IPS DF 6.9 (cell line): ENCODE measurements at regions not wholly inside any gene's neighbourhood (a gene's known extent, or its start where the extent isn't known, plus 50 kb on each side); places are given as distances from the start of the nearest gene placed in this dataset.
"Not testable (repeated sequence)": the region's sequence is repeated elsewhere in the genome, so short reads cannot be mapped to it uniquely, and the experiment has no call there.

Experiments used
- DNase-seq: peaks from one replicate; pipeline ENCODE4 v3.0.0-alpha.2; 2013; ENCODE audit warnings: low read depth, low spot score
- H3K27ac ChIP-seq: one replicate; pipeline ENCODE4 v1.5.1; 2013; ENCODE audit warnings: low read length, control low read depth
- H3K27me3 ChIP-seq: 2 replicates; pipeline ENCODE4 v1.6.1; 2013; ENCODE audit warnings: mild to moderate bottlenecking, low read length; ENCODE audit not compliant: control insufficient read depth, insufficient read depth
- H3K36me3 ChIP-seq: 2 replicates; pipeline ENCODE4 v1.6.1; 2013; ENCODE audit warnings: low read length; ENCODE audit not compliant: control insufficient read depth, insufficient read depth
- H3K4me1 ChIP-seq: 2 replicates; pipeline ENCODE4 v1.6.1; 2013; ENCODE audit warnings: low read length; ENCODE audit not compliant: control insufficient read depth, insufficient read depth
- H3K4me3 ChIP-seq: 2 replicates; pipeline ENCODE4 v1.5.1; 2013; ENCODE audit warnings: mild to moderate bottlenecking, low read length
- H3K9me3 ChIP-seq: 2 replicates; pipeline ENCODE4 v1.6.1; 2013; ENCODE audit warnings: low read length, inconsistent platforms; ENCODE audit not compliant: control insufficient read depth, insufficient read depth
- WGBS: extraction: QIAGEN DNeasy Blood & Tissue Kit; methylation state at CpG from one replicate; pipeline ENCODE4 v1.1.7; 2013; ENCODE audit warnings: mixed read lengths, missing lambda C conversion rate; ENCODE audit not compliant: insufficient read length, insufficient coverage; 5-methylcytosine and 5-hydroxymethylcytosine counted together

DNA sequence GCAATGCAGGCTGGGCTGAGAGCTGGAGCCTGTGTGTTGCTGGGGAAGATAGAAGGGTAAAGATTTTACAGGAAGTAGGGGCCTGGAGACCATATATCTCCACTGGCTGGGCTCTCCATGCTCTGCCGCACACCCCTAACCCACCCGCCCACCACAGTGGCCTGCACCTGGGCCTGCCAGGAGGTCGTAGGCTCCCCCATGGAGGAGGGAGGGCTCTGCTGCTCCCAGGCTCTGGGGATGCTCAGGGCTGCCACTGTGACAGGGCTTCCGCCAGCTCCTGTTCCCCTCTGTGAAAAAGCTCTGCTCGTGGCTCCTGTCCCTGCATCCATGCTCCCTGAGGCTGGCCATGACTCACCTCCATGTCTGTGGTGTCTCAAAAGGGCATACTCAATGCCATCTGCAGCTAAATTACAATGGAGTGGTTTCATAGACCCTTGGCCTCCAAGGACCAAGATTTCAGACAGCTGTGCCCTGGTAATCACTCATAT, 106.0 kb downstream of the CXCL12 start:
- Histone ChIP-seq H3K9me3 (no peaks in the 10 kb centered on the region), H3K4me1 (no peaks in the 10 kb centered on the region), H3K36me3 (no peaks in the 10 kb centered on the region), H3K27me3 (no peaks in the 10 kb centered on the region), H3K4me3 (no peak overlapping the region), H3K27ac (no peak overlapping the region)
- DNase-seq, result no peak
- WGBS, result no CpG with 5 or more reads among the region's 5 CpGs

DNA sequence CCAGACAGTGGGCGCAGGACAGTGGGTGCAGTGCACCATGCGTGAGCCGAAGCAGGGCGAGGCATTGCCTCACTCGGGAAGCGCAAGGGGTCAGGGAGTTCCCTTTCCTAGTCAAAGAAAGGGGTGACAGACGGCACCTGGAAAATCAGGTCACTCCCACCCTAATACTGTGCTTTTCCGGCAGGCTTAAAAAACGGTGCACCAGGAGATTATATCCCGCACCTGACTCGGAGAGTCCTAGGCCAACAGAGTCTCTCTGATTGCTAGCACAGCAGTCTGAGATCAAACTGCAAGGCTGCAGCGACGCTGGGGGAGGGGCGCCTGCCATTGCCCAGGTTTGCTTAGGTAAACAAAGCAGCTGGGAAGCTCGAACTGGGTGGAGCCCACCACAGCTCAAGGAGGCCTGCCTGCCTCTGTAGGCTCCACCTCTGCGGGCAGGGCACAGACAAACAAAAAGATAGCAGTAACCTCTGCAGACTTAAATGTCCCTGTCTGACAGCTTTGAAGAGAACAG, 116.4 kb downstream of the CXCL12 start:
- H3K4me3 ChIP-seq, DNase-seq, H3K9me3 ChIP-seq, H3K36me3 ChIP-seq, H3K4me1 ChIP-seq, H3K27me3 ChIP-seq, H3K27ac ChIP-seq: not testable (repeated sequence)
- WGBS, result no CpG with 5 or more reads among the region's 16 CpGs

DNA sequence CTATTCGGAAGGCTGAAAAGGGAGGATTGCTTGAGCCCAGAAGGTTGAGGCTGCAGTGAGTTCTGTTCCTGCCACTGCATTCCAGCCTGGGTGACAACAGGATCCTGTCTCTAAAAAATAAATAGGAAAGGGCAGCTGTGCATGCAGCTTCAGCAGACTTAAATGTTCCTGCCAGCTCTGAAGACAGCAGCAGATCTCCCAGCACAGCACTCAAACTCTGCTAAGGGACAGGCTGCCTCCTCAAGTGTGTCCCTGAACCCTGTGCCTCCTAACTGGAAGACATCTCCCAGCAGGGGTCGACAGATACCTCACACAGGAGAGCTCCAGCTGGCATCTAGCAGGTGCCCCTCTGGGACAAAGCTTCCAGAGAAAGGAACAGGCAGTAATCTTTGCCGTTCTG, 117.9 kb downstream of the CXCL12 start:
- no peaks in the 10 kb centered on the region for H3K27me3 ChIP-seq
- no peaks in the 10 kb centered on the region; the same call in 1 of the 2 replicates for H3K4me1 ChIP-seq
- no peak for DNase-seq
- H3K36me3 ChIP-seq, result no peaks in the 10 kb centered on the region
- no CpG with 5 or more reads among the region's 3 CpGs for WGBS
- no peaks in the 10 kb centered on the region for H3K9me3 ChIP-seq
- no peak overlapping the region for H3K27ac ChIP-seq
- H3K4me3 ChIP-seq, result no peak overlapping the region

DNA sequence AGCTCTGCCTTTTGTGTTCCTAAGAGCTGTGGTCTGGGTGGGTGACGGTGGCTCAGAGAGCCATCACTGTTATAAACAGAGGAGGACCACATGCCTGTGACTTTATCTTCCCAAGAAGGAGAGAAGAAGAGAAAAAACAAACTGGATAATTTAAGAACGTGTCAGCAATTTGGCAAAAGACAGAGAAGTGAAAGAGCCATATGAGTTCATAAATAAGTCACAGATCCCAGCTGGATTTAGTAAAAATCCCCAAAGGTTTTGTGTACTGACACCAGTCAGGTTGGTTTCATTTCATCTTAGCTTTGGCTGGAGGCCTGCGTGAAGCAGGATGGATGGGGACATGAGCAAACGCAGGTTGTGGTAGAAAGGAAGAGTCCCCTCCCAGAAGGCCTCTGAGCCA, 120.7 kb downstream of the CXCL12 start:
- WGBS, result no CpG with 5 or more reads among the region's 4 CpGs
- Histone ChIP-seq H3K4me3 (no peak overlapping the region), H3K27me3 (no peaks in the 10 kb centered on the region), H3K36me3 (no peaks in the 10 kb centered on the region), H3K27ac (no peak overlapping the region), H3K9me3 (no peaks in the 10 kb centered on the region), H3K4me1 (peaks cover 2% of the 10 kb centered on the region; the same call in 1 of the 2 replicates)
- DNase-seq, result no peak

DNA sequence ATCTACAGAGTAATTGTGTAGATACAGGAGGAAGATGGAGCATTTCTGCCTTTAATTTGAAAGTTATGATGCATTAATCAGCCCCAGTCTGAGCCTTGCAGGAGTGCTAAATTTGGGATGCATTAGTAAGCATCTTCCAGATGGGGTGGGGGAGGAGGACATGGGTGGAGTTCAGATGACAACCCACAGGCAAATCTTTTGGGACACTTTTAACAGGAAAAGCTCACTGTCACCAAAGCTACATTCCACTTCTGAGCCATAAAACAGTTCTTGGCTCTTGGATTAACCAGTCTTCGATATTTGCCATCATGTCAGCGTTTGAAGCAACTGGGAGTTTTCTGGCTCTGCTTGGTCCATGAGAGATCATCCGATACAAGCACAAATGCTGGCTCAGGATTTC, 121.1 kb downstream of the CXCL12 start:
- no peak for DNase-seq
- no CpG with 5 or more reads among the region's 3 CpGs for WGBS
- no peaks in the 10 kb centered on the region for H3K27me3 ChIP-seq
- no peaks in the 10 kb centered on the region for H3K36me3 ChIP-seq
- H3K4me1 ChIP-seq, result peaks cover 2% of the 10 kb centered on the region; the same call in 1 of the 2 replicates
- no peaks in the 10 kb centered on the region for H3K9me3 ChIP-seq
- H3K4me3 ChIP-seq, result no peak overlapping the region
- H3K27ac ChIP-seq, result no peak overlapping the region

DNA sequence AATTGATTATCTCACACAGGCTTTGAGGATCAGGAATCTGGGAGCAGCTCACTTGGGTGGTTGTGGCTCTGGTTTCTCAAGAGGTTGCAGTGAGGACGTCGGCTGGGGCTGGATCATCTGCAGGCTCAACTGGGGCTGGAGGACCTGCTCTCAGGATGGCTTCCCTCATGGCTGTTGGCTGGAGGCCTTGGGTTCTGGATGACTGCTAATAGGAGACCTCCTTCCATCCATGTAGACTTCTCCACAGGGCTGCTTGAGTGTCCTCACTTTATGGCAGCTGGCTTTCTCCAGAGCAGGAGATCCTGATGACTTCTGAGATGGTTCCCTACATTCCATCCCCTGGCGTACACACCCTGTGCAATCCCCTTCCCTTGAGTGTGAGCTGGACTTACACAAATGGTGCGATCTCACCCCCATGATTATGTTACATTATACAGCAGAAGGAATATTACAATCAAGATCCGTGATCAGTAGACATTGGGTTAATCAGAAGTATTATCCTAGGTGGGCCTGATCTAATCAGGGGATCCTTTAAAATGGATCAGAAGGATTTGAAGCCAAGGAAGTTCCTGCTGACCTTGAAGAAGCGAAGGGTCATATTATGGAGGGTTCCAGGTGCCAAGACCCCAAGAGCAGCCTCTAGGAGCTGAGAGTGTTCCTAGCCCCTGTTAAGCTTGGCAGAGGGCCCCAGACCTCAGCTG, 122.2 kb downstream of the CXCL12 start:
- no peaks in the 10 kb centered on the region for H3K9me3 ChIP-seq
- peaks cover 4% of the 10 kb centered on the region for H3K4me1 ChIP-seq
- H3K27me3 ChIP-seq, result no peaks in the 10 kb centered on the region
- no CpG with 5 or more reads among the region's 6 CpGs for WGBS
- no peak overlapping the region for H3K27ac ChIP-seq
- no peaks in the 10 kb centered on the region for H3K36me3 ChIP-seq
- DNase-seq, result no peak
- H3K4me3 ChIP-seq, result no peak overlapping the region

DNA sequence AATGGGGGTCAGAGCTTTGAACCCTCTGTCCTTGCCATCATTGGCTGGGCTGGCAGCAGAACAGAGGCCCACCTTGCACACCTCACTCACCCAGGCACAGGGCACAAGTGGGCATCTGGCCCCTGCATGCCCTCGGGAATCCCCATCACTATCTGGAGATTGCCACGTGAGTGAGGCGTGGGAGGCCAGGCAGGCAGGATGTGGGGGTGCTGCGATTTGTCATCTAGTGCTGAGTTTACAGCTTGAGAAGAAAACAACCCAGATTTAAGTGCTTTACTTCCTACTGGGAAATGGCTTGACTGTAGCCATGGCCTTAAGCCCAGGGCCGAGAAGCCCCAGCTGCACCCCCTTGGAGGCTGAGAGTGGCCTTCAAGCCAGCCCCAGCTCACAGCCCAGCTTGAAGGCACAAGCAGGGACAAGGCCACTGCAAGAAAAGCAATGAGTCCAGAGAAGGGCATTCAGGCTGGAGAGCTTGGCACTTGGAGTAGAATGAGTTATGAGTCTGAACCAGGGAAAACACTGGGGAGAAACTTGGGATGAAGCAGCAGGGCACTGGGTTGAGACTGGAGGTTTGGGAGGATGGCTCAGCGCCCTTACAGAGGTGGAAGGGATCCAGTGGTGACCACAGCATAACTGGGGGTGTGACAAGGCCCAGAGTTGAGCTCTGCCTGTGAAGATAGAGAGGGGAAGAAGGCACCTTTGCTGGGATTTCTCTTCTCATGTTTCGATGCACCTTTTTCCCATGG, 123.0 kb downstream of the CXCL12 start:
- Histone ChIP-seq H3K9me3 (no peaks in the 10 kb centered on the region), H3K4me1 (peaks cover 4% of the 10 kb centered on the region), H3K36me3 (no peaks in the 10 kb centered on the region), H3K27me3 (no peaks in the 10 kb centered on the region), H3K4me3 (no peak overlapping the region), H3K27ac (no peak overlapping the region)
- DNase-seq, result no peak
- no CpG with 5 or more reads among the region's 7 CpGs for WGBS

DNA sequence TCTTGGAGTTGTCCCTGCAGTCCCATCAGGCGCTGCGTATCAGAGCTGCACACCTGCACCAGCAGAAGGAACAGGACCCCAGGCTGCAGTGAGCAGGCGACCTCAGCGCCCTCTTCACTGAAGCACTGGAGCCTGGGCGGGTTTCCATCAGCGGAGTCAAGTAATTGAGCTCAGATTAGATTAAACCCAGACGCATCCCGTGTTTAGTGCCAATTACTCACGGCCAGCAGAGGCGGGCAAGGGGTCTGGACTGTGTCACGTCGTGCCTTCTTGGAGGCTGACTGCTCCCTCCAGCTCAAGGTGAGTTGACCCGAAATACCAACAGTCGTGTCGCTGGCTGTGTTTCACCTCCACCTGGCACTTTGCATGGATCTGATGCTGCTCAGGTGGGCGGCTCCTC, 123.6 kb downstream of the CXCL12 start:
- H3K4me1 ChIP-seq, result peaks cover 4% of the 10 kb centered on the region

DNA sequence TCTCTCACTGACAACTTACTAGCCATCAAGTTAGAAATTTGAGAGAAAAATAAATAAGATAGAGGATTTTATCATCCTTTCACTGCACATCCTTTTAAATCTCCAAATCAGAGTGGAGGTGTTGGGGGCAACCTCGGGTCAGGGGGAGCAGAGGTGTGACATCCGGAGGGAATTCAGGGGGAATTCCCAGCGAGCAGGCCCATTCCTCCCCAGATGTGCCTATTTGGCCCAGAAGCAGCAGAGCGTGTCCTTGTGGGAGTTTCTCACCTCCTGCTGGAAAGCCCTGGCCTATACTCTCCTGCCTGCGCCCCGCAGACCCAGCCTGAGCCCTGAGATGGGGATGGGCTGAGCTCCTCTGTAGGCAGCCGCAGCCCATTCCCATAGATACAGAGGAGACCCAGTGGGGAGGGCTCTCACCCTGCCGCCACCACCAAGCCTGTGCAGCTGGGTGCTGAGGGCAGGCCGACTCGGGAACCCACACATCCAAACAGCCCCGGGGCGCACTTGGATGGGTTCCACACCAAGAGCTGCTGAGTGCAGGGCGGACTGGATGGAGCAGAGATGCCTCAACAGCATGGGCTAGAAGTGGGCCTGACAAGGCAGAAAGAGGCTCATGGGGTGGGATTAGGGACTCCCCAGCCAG, 124.5 kb downstream of the CXCL12 start:
- no CpG with 5 or more reads among the region's 13 CpGs for WGBS
- H3K4me1 ChIP-seq, result peaks cover 4% of the 10 kb centered on the region
- DNase-seq, result no peak
- H3K27ac ChIP-seq, result no peak overlapping the region
- no peak overlapping the region for H3K4me3 ChIP-seq
- H3K9me3 ChIP-seq, result no peaks in the 10 kb centered on the region
- H3K36me3 ChIP-seq, result no peaks in the 10 kb centered on the region
- no peaks in the 10 kb centered on the region for H3K27me3 ChIP-seq

More for the DNA sequence above, 123.6 kb downstream of the CXCL12 start:
- Histone ChIP-seq H3K36me3 (no peaks in the 10 kb centered on the region), H3K9me3 (no peaks in the 10 kb centered on the region), H3K27ac (no peak overlapping the region), H3K4me3 (no peak overlapping the region), H3K27me3 (no peaks in the 10 kb centered on the region)
- WGBS, result no CpG with 5 or more reads among the region's 16 CpGs
- no peak for DNase-seq

DNA sequence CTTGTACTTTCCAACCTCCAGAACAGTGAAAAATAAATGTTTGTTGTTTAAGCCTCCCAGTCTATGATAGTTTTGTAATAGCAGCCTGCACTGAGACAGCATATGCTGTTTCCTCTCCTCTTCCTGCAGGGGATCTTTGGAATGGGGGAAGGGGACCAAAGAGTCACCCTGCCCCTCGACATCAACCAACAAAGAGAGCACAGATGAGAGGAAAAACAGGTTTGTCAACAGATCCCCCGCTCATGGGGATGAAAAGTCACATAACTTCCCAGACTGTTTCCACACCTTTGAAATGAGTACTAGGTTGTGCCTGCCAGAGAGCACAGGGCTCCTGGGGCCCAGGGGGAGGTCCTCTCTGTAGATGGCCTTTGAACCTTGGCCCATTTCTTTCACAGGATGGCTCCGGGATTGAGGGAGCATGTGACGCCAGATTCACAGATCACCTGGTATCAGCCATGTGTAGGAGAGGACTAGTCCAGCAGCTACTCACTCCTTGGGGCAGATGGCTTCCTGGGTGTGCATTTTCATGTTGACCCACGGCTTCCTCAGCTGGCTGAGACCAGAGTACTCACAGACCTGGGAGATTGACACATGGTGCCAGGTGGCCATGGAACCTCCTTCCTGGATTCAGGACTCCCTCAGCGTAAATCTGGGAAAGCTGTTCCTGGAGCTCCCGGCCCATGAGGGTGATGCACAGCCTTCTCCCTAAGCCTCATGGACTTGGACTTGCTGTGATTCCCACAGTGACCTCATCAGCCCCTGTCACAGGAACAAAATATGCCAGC, 125.6 kb downstream of the CXCL12 start:
- Histone ChIP-seq H3K27me3 (no peaks in the 10 kb centered on the region), H3K36me3 (no peaks in the 10 kb centered on the region), H3K9me3 (no peaks in the 10 kb centered on the region), H3K4me1 (peaks cover 4% of the 10 kb centered on the region), H3K27ac (no peak overlapping the region), H3K4me3 (no peak overlapping the region)
- no peak for DNase-seq
- WGBS, result no CpG with 5 or more reads among the region's 7 CpGs
